ENCODE measurements at regions not wholly inside any gene's neighbourhood (a gene's known extent, or its start where the extent isn't known, plus 50 kb on each side); places are given as distances from the start of the nearest gene placed in this dataset.

GRCh38 chr16:19940195-19940594 lies 55.5 kb upstream of the GPRC5B start:
- Histone ChIP-seq H3K9me3 (ENCODE audit: control insufficient read depth in 1 of 2, low read length in 2 of 2) (no peaks in the 10 kb centered on the region), H3K36me3 (ENCODE audit: insufficient read depth, low read length) (no peaks in the 10 kb centered on the region), H3K27me3 (ENCODE audit: insufficient read depth, low read length) (no peaks in the 10 kb centered on the region), H3K4me3 (ENCODE audit: low read length in 2 of 2) (no peak overlapping the region), H3K27ac (ENCODE audit: low read depth, low read length) (no peak overlapping the region), H3K4me1 (ENCODE audit: insufficient read depth, low read length) (no peaks in the 10 kb centered on the region)
- Mint-ChIP-seq H3K36me3 (no peaks in the 10 kb centered on the region), H3K27ac (no peak overlapping the region), H3K4me3 (no peak overlapping the region), H3K27me3 (peaks cover 5 to 10% of the 10 kb centered on the region in 2 donors), H3K9me3 (no peaks in the 10 kb centered on the region), H3K4me1 (no peaks in the 10 kb centered on the region)
- ChIA-PET CTCF (ENCODE audit: partially characterized antibody) (no interaction called here), POLR2A (ENCODE audit: partially characterized antibody) (no interaction called here)
- no peak for DNase-seq
- intact Hi-C loops (cut with micrococcal nuclease): no loop called here

- Histone ChIP-seq H3K4me1 (ENCODE audit: insufficient read depth, low read length) (no peaks in the 10 kb centered on the region), H3K4me3 (ENCODE audit: low read length in 2 of 2) (no peak overlapping the region), H3K27me3 (ENCODE audit: insufficient read depth, low read length) (no peaks in the 10 kb centered on the region), H3K27ac (ENCODE audit: low read depth, low read length) (no peak overlapping the region), H3K36me3 (ENCODE audit: insufficient read depth, low read length) (no peaks in the 10 kb centered on the region), H3K9me3 (ENCODE audit: control insufficient read depth in 1 of 2, low read length in 2 of 2) (no peaks in the 10 kb centered on the region)
- intact Hi-C loops (cut with micrococcal nuclease): no loop called here
- Mint-ChIP-seq H3K4me1 (no peaks in the 10 kb centered on the region), H3K27me3 (peaks cover 4 to 8% of the 10 kb centered on the region in 2 donors), H3K9me3 (no peaks in the 10 kb centered on the region), H3K27ac (no peak overlapping the region), H3K36me3 (no peaks in the 10 kb centered on the region), H3K4me3 (no peak overlapping the region)
- ChIA-PET CTCF (ENCODE audit: partially characterized antibody) (no interaction called here), POLR2A (ENCODE audit: partially characterized antibody) (no interaction called here)
- no peak for DNase-seq
Observed at GRCh38 chr16:19939553-19939952, 54.9 kb upstream of the GPRC5B start.

- H3K27me3 Mint-ChIP-seq: peaks cover 5 to 8% of the 10 kb centered on the region in 2 donors
- intact Hi-C loops (cut with micrococcal nuclease): no loop called here
- H3K27me3 ChIP-seq (ENCODE audit: insufficient read depth, low read length): no peaks in the 10 kb centered on the region
- no peaks in the 10 kb centered on the region for H3K4me1 Mint-ChIP-seq
- POLR2A ChIA-PET (ENCODE audit: partially characterized antibody): no interaction called here
- no peaks in the 10 kb centered on the region for H3K9me3 ChIP-seq (ENCODE audit: control insufficient read depth in 1 of 2, low read length in 2 of 2)
- H3K4me3 Mint-ChIP-seq: no peak overlapping the region
- no peaks in the 10 kb centered on the region for H3K36me3 ChIP-seq (ENCODE audit: insufficient read depth, low read length)
- no peak overlapping the region for H3K27ac Mint-ChIP-seq
- no peaks in the 10 kb centered on the region for H3K4me1 ChIP-seq (ENCODE audit: insufficient read depth, low read length)
- CTCF ChIA-PET (ENCODE audit: partially characterized antibody): no interaction called here
- no peak for DNase-seq
- H3K4me3 ChIP-seq (ENCODE audit: low read length in 2 of 2): no peak overlapping the region
- H3K9me3 Mint-ChIP-seq: no peaks in the 10 kb centered on the region
- H3K27ac ChIP-seq (ENCODE audit: low read depth, low read length): no peak overlapping the region
- no peaks in the 10 kb centered on the region for H3K36me3 Mint-ChIP-seq
Observed at GRCh38 chr16:19938536-19938935, 53.9 kb upstream of the GPRC5B start.

- no peak for DNase-seq
- Histone ChIP-seq H3K4me3 (ENCODE audit: low read length in 2 of 2) (no peak overlapping the region), H3K9me3 (ENCODE audit: control insufficient read depth in 1 of 2, low read length in 2 of 2) (no peaks in the 10 kb centered on the region), H3K36me3 (ENCODE audit: insufficient read depth, low read length) (no peaks in the 10 kb centered on the region), H3K4me1 (ENCODE audit: insufficient read depth, low read length) (no peaks in the 10 kb centered on the region), H3K27me3 (ENCODE audit: insufficient read depth, low read length) (no peaks in the 10 kb centered on the region), H3K27ac (ENCODE audit: low read depth, low read length) (no peak overlapping the region)
- POLR2A ChIA-PET (ENCODE audit: partially characterized antibody): no interaction called here
- H3K27me3 Mint-ChIP-seq: peaks cover 5 to 11% of the 10 kb centered on the region in 2 donors
- intact Hi-C loops (cut with micrococcal nuclease): no loop called here
- H3K4me1 Mint-ChIP-seq: no peaks in the 10 kb centered on the region
- H3K27ac Mint-ChIP-seq: no peak overlapping the region
- H3K36me3 Mint-ChIP-seq: no peaks in the 10 kb centered on the region
- no peak overlapping the region for H3K4me3 Mint-ChIP-seq
- CTCF ChIA-PET (ENCODE audit: partially characterized antibody): no interaction called here
- no peaks in the 10 kb centered on the region for H3K9me3 Mint-ChIP-seq
Observed at GRCh38 chr16:19936441-19936840, 51.8 kb upstream of the GPRC5B start.

GRCh38 chr16:19935694-19936093 lies 51.0 kb upstream of the GPRC5B start:
- no peak overlapping the region for H3K27ac ChIP-seq (ENCODE audit: low read depth, low read length)
- POLR2A ChIA-PET (ENCODE audit: partially characterized antibody): no interaction called here
- H3K27me3 ChIP-seq (ENCODE audit: insufficient read depth, low read length): no peaks in the 10 kb centered on the region
- no peaks in the 10 kb centered on the region for H3K36me3 ChIP-seq (ENCODE audit: insufficient read depth, low read length)
- no peak overlapping the region for H3K4me3 Mint-ChIP-seq
- H3K27me3 Mint-ChIP-seq: peaks cover 7 to 9% of the 10 kb centered on the region in 2 donors
- intact Hi-C loops (cut with micrococcal nuclease): no loop called here
- no peaks in the 10 kb centered on the region for H3K9me3 Mint-ChIP-seq
- H3K36me3 Mint-ChIP-seq: no peaks in the 10 kb centered on the region
- DNase-seq: no peak
- CTCF ChIA-PET (ENCODE audit: partially characterized antibody): no interaction called here
- H3K27ac Mint-ChIP-seq: no peak overlapping the region
- no peaks in the 10 kb centered on the region for H3K4me1 Mint-ChIP-seq
- H3K9me3 ChIP-seq (ENCODE audit: control insufficient read depth in 1 of 2, low read length in 2 of 2): no peaks in the 10 kb centered on the region
- no peaks in the 10 kb centered on the region for H3K4me1 ChIP-seq (ENCODE audit: insufficient read depth, low read length)
- H3K4me3 ChIP-seq (ENCODE audit: low read length in 2 of 2): no peak overlapping the region

Measured in CD4-positive, alpha-beta memory T cell (primary cell).